ENCODE measurements at regions not wholly inside any gene's neighbourhood (a gene's known extent, or its start where the extent isn't known, plus 50 kb on each side); places are given as distances from the start of the nearest gene placed in this dataset.

GRCh38 chr4:81290813-81291212 lies 75.8 kb upstream of the PRKG2 start:
- TF ChIP-seq CTCF (IDR thresholded peaks at IDR 0.05; ENCODE audit: low read length) (no peak), EZH2 (optimal IDR thresholded peaks at IDR 0.05; ENCODE audit: low read depth, low read length) (no peak), EZH2phosphoT487 (IDR thresholded peaks at IDR 0.05; ENCODE audit: low read length) (no peak)

Measured in MM.1S (cell line).